ENCODE measurements at regions not wholly inside any gene's neighbourhood (a gene's known extent, or its start where the extent isn't known, plus 50 kb on each side); places are given as distances from the start of the nearest gene placed in this dataset.

- in situ Hi-C loops (cut with MboI; ENCODE audit: low sequenced_read_pairs in 4 of 4) (no loop called here), intact Hi-C loops (cut with DNase I; ENCODE audit: low total_unique reads) (no loop called here)
- H3K4me1 ChIP-seq: no peaks in the 10 kb centered on the region
- no peak overlapping the region for H3K4me3 ChIP-seq
- DNase-seq (no peak), ATAC-seq (no peak)
- TF ChIP-seq POLR2A (IDR thresholded peaks at IDR 0.05): no peak
- TF ChIP-seq, protein P1, sequence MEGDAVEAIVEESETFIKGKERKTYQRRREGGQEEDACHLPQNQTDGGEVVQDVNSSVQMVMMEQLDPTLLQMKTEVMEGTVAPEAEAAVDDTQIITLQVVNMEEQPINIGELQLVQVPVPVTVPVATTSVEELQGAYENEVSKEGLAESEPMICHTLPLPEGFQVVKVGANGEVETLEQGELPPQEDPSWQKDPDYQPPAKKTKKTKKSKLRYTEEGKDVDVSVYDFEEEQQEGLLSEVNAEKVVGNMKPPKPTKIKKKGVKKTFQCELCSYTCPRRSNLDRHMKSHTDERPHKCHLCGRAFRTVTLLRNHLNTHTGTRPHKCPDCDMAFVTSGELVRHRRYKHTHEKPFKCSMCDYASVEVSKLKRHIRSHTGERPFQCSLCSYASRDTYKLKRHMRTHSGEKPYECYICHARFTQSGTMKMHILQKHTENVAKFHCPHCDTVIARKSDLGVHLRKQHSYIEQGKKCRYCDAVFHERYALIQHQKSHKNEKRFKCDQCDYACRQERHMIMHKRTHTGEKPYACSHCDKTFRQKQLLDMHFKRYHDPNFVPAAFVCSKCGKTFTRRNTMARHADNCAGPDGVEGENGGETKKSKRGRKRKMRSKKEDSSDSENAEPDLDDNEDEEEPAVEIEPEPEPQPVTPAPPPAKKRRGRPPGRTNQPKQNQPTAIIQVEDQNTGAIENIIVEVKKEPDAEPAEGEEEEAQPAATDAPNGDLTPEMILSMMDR (IDR thresholded peaks at IDR 0.05 in 4 of 5, conservative IDR thresholded peaks at IDR 0.05 in 1 of 5): no peak
- H3K27ac ChIP-seq: no peak overlapping the region
- no peaks in the 10 kb centered on the region for H3K9me3 ChIP-seq
- H3K36me3 ChIP-seq: no peaks in the 10 kb centered on the region
- H3K27me3 ChIP-seq: no peaks in the 10 kb centered on the region
These were observed 138.0 kb upstream of the EFNA5 start for GRCh38 chr5:107808671-107809137.

GRCh38 chr5:107807431-107807830 lies 136.7 kb upstream of the EFNA5 start:
- Histone ChIP-seq H3K27ac (no peak overlapping the region), H3K27me3 (no peaks in the 10 kb centered on the region), H3K36me3 (no peaks in the 10 kb centered on the region), H3K4me1 (no peaks in the 10 kb centered on the region), H3K4me3 (no peak overlapping the region), H3K9me3 (no peaks in the 10 kb centered on the region)
- TF ChIP-seq, protein P1 (IDR thresholded peaks at IDR 0.05 in 4 of 5, conservative IDR thresholded peaks at IDR 0.05 in 1 of 5): no peak
- TF ChIP-seq POLR2A (IDR thresholded peaks at IDR 0.05): no peak
- in situ Hi-C loops (cut with MboI; ENCODE audit: low sequenced_read_pairs in 4 of 4): no loop called here
- ATAC-seq (no peak), DNase-seq (no peak)
- intact Hi-C loops (cut with DNase I; ENCODE audit: low total_unique reads): no loop called here

GRCh38 chr5:107806705-107807104 lies 136.0 kb upstream of the EFNA5 start:
- Histone ChIP-seq H3K27ac (no peak overlapping the region), H3K4me1 (no peaks in the 10 kb centered on the region), H3K4me3 (no peak overlapping the region), H3K9me3 (no peaks in the 10 kb centered on the region), H3K36me3 (no peaks in the 10 kb centered on the region), H3K27me3 (no peaks in the 10 kb centered on the region)
- in situ Hi-C loops (cut with MboI; ENCODE audit: low sequenced_read_pairs in 4 of 4) (no loop called here), intact Hi-C loops (cut with DNase I; ENCODE audit: low total_unique reads) (no loop called here)
- TF ChIP-seq, protein P1 (IDR thresholded peaks at IDR 0.05 in 4 of 5, conservative IDR thresholded peaks at IDR 0.05 in 1 of 5): no peak
- no peak for TF ChIP-seq POLR2A (IDR thresholded peaks at IDR 0.05)
- no peak for DNase-seq
- peak in 1 of 2 donors; percentile 54 for ATAC-seq

GRCh38 chr5:107806271-107806670 lies 135.5 kb upstream of the EFNA5 start:
- in situ Hi-C loops (cut with MboI; ENCODE audit: low sequenced_read_pairs in 4 of 4): no loop called here
- no peak overlapping the region for H3K27ac ChIP-seq
- H3K9me3 ChIP-seq: no peaks in the 10 kb centered on the region
- ATAC-seq (no peak), DNase-seq (no peak)
- no peaks in the 10 kb centered on the region for H3K27me3 ChIP-seq
- no peaks in the 10 kb centered on the region for H3K36me3 ChIP-seq
- H3K4me3 ChIP-seq: no peak overlapping the region
- H3K4me1 ChIP-seq: no peaks in the 10 kb centered on the region
- TF ChIP-seq POLR2A (IDR thresholded peaks at IDR 0.05): no peak
- TF ChIP-seq, protein P1 (IDR thresholded peaks at IDR 0.05 in 4 of 5, conservative IDR thresholded peaks at IDR 0.05 in 1 of 5): no peak
- intact Hi-C loops (cut with DNase I; ENCODE audit: low total_unique reads): no loop called here

- Histone ChIP-seq H3K36me3 (no peaks in the 10 kb centered on the region), H3K27ac (no peak overlapping the region), H3K4me1 (no peaks in the 10 kb centered on the region), H3K27me3 (no peaks in the 10 kb centered on the region), H3K4me3 (no peak overlapping the region), H3K9me3 (no peaks in the 10 kb centered on the region)
- intact Hi-C loops (cut with DNase I; ENCODE audit: low total_unique reads): no loop called here
- DNase-seq (no peak), ATAC-seq (no peak)
- TF ChIP-seq, protein P1 (IDR thresholded peaks at IDR 0.05 in 4 of 5, conservative IDR thresholded peaks at IDR 0.05 in 1 of 5): no peak
- in situ Hi-C loops (cut with MboI; ENCODE audit: low sequenced_read_pairs in 4 of 4): no loop called here
These were observed 135.1 kb upstream of the EFNA5 start for GRCh38 chr5:107805824-107806223.
